ENCODE measurements at regions not wholly inside any gene's neighbourhood (a gene's known extent, or its start where the extent isn't known, plus 50 kb on each side); places are given as distances from the start of the nearest gene placed in this dataset.

DNA sequence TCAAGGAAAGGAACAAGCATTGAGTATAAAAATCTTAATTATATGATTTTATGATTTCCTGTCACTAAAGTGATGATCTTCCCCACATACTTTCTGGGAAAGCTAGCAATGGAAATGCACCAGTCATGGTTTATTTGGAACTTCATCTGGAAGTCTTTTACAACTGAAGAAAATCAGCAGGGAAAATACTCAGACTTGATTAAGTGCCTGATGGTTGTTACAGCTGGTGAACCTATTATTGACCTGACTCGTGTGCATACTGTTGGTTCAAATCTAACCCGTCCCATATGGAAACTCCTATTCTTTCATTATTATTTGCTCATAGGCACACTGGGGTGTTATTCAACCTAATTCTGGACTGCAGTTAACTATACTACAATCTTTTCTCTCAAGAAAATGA, 701.8 kb upstream of the CCDC54 start:
- Histone ChIP-seq H3K36me3 (ENCODE audit: insufficient read depth, low read length) (no peaks in the 10 kb centered on the region), H3K9ac (ENCODE audit: low read depth, low read length) (no peak overlapping the region), H3K27ac (ENCODE audit: low read depth, low read length) (no peak overlapping the region), H3K27me3 (ENCODE audit: insufficient read depth, low read length) (no peaks in the 10 kb centered on the region), H3K4me1 (ENCODE audit: insufficient read depth, low read length) (peaks cover 3% of the 10 kb centered on the region; the same call in 1 of the 2 replicates), H3K4me3 (ENCODE audit: low read length) (no peak overlapping the region), H3K9me3 (ENCODE audit: insufficient read depth, low read depth, low read length) (no peaks in the 10 kb centered on the region)
- 96% methylated on average over 2 of the region's 2 CpGs for WGBS

DNA sequence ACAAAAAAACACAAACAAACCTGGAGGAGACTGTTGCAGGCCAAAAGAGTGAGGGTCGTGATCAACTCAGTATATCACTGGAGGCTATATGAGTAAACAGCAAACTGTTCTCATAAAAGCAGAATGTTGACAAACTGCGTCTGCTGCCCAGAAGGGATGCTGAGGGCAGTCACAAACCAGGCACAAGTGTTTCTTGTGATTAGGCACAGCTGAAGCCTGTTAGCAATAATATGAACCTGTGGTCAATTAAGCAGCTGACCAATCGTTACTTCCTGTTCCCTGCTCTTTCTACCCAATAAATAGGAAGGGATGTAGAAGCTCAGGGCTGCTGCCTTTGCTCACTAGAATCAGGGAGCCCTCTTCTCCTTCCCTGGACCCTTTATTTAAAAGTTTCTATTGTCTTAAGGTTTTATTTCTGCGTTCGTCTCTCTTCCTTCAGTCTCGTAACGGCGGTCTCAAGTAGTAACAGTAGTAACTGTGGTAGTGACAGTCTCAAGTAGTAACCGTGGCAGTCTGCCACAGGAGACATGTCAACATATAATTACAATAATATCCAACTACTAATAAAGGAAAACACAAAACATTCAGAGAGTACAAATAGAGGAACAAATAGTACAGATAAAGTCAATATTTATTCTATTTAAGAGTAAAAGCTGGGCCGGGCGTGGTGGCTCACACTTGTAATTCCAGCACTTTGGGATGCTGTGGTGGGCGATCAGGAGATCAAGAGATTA, 698.4 kb upstream of the CCDC54 start:
- H3K4me3 ChIP-seq (ENCODE audit: low read length): no peak overlapping the region
- H3K4me1 ChIP-seq (ENCODE audit: insufficient read depth, low read length): peaks cover 3% of the 10 kb centered on the region; the same call in 1 of the 2 replicates
- H3K27ac ChIP-seq (ENCODE audit: low read depth, low read length): no peak overlapping the region
- H3K36me3 ChIP-seq (ENCODE audit: insufficient read depth, low read length): no peaks in the 10 kb centered on the region
- H3K27me3 ChIP-seq (ENCODE audit: insufficient read depth, low read length): no peaks in the 10 kb centered on the region
- no peaks in the 10 kb centered on the region for H3K9me3 ChIP-seq (ENCODE audit: insufficient read depth, low read depth, low read length)
- no peak overlapping the region for H3K9ac ChIP-seq (ENCODE audit: low read depth, low read length)
- WGBS: 97% methylated on average over 11 of the region's 12 CpGs

GRCh38 chr3:106683953-106684620, 693.2 kb upstream of the CCDC54 start:
- H3K4me3 ChIP-seq (ENCODE audit: low read length): no peak overlapping the region
- H3K36me3 ChIP-seq (ENCODE audit: insufficient read depth, low read length): no peaks in the 10 kb centered on the region
- H3K27ac ChIP-seq (ENCODE audit: low read depth, low read length): no peak overlapping the region
- H3K27me3 ChIP-seq (ENCODE audit: insufficient read depth, low read length): no peaks in the 10 kb centered on the region
- no peaks in the 10 kb centered on the region for H3K4me1 ChIP-seq (ENCODE audit: insufficient read depth, low read length)
- H3K9ac ChIP-seq (ENCODE audit: low read depth, low read length): no peak overlapping the region
- no peaks in the 10 kb centered on the region for H3K9me3 ChIP-seq (ENCODE audit: insufficient read depth, low read depth, low read length)

DNA sequence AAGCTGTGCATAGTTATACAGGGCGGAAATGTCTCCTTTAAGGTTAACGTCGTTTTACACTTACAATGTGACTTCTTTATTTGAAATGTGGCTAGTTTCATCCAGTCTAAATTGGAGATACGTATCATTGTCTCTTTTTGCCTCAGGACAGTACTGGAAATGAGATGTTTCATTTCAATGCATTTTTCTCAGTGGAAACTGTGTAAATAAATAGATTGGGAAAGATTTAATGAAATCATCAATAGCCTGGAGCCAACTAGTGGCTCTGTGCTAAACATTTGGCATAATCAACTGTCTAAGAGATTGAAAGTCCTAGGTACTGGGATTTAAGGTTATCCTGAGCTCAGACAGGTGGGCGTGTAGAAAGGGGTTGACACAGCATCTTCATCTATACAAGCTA, 691.5 kb upstream of the CCDC54 start:
- no peaks in the 10 kb centered on the region for H3K9me3 ChIP-seq (ENCODE audit: insufficient read depth, low read depth, low read length)
- H3K4me3 ChIP-seq (ENCODE audit: low read length): no peak overlapping the region
- H3K27me3 ChIP-seq (ENCODE audit: insufficient read depth, low read length): no peaks in the 10 kb centered on the region
- no peak overlapping the region for H3K27ac ChIP-seq (ENCODE audit: low read depth, low read length)
- no peaks in the 10 kb centered on the region for H3K36me3 ChIP-seq (ENCODE audit: insufficient read depth, low read length)
- H3K9ac ChIP-seq (ENCODE audit: low read depth, low read length): no peak overlapping the region
- no peaks in the 10 kb centered on the region for H3K4me1 ChIP-seq (ENCODE audit: insufficient read depth, low read length)
- WGBS: 91% methylated on average over 5 of the region's 5 CpGs

GRCh38 chr3:106687905-106688304, 689.3 kb upstream of the CCDC54 start:
- no peak overlapping the region for H3K27ac ChIP-seq (ENCODE audit: low read depth, low read length)
- no peaks in the 10 kb centered on the region for H3K36me3 ChIP-seq (ENCODE audit: insufficient read depth, low read length)
- no peaks in the 10 kb centered on the region for H3K9me3 ChIP-seq (ENCODE audit: insufficient read depth, low read depth, low read length)
- no peak overlapping the region for H3K9ac ChIP-seq (ENCODE audit: low read depth, low read length)
- no peaks in the 10 kb centered on the region; the same call in 1 of the 2 replicates for H3K4me1 ChIP-seq (ENCODE audit: insufficient read depth, low read length)
- no peaks in the 10 kb centered on the region for H3K27me3 ChIP-seq (ENCODE audit: insufficient read depth, low read length)
- H3K4me3 ChIP-seq (ENCODE audit: low read length): no peak overlapping the region
- 100% methylated on average over 1 of the region's 3 CpGs for WGBS

DNA sequence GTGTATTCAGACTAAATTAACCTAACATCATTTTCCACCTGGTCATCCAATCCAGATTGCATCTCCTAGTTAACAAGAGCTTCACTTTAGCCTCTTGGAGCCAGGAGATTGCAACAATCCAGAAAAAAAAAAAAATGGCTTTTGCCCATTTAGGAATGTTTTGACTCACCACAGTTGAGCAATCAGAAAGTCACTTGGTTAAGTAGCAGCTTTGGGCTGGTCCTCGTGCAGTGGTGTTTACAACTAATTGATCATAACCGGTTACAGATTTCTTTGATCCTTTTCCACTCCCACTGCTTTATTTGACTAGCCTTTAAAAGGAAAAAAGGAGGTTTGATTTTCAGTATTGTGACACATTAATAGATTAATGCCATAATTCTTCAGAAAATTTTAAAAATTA, 688.8 kb upstream of the CCDC54 start:
- H3K9ac ChIP-seq (ENCODE audit: low read depth, low read length): no peak overlapping the region
- no peaks in the 10 kb centered on the region for H3K9me3 ChIP-seq (ENCODE audit: insufficient read depth, low read depth, low read length)
- H3K27ac ChIP-seq (ENCODE audit: low read depth, low read length): no peak overlapping the region
- no peak overlapping the region for H3K4me3 ChIP-seq (ENCODE audit: low read length)
- H3K4me1 ChIP-seq (ENCODE audit: insufficient read depth, low read length): no peaks in the 10 kb centered on the region; the same call in 1 of the 2 replicates
- WGBS: 94% methylated on average over 2 of the region's 2 CpGs
- H3K36me3 ChIP-seq (ENCODE audit: insufficient read depth, low read length): no peaks in the 10 kb centered on the region
- H3K27me3 ChIP-seq (ENCODE audit: insufficient read depth, low read length): no peaks in the 10 kb centered on the region

- H3K4me3 ChIP-seq (ENCODE audit: low read length): no peak overlapping the region
- H3K27ac ChIP-seq (ENCODE audit: low read depth, low read length): no peak overlapping the region
- no peaks in the 10 kb centered on the region for H3K9me3 ChIP-seq (ENCODE audit: insufficient read depth, low read depth, low read length)
- WGBS: 89% methylated on average over 4 of the region's 4 CpGs
- no peaks in the 10 kb centered on the region for H3K36me3 ChIP-seq (ENCODE audit: insufficient read depth, low read length)
- H3K4me1 ChIP-seq (ENCODE audit: insufficient read depth, low read length): no peaks in the 10 kb centered on the region; the same call in 1 of the 2 replicates
- H3K9ac ChIP-seq (ENCODE audit: low read depth, low read length): no peak overlapping the region
- no peaks in the 10 kb centered on the region for H3K27me3 ChIP-seq (ENCODE audit: insufficient read depth, low read length)
Measured at GRCh38 chr3:106691476-106691875, 685.8 kb upstream of the CCDC54 start.

DNA sequence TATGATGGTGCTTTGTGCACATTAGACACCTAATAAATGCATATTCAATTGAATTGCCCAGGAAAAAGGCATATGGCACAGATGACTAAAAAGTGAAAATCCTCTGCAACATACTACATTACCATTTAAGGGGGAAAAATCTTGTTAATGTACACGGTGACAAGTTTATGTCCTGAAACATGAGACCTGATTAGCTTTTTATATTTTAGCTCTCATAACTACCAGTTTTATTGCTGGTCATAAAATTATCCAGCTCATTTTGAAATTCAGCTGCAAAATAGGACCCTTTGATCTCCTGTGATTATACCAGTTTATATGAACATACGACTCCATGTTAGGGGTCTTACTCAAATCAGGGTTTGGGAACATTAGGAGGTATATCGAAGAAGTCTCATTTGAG, 684.6 kb upstream of the CCDC54 start:
- Histone ChIP-seq H3K27me3 (ENCODE audit: insufficient read depth, low read length) (no peaks in the 10 kb centered on the region), H3K9me3 (ENCODE audit: insufficient read depth, low read depth, low read length) (no peaks in the 10 kb centered on the region), H3K9ac (ENCODE audit: low read depth, low read length) (no peak overlapping the region), H3K36me3 (ENCODE audit: insufficient read depth, low read length) (no peaks in the 10 kb centered on the region), H3K27ac (ENCODE audit: low read depth, low read length) (no peak overlapping the region), H3K4me1 (ENCODE audit: insufficient read depth, low read length) (no peaks in the 10 kb centered on the region; the same call in 1 of the 2 replicates), H3K4me3 (ENCODE audit: low read length) (no peak overlapping the region)
- WGBS: 95% methylated on average over 3 of the region's 3 CpGs

GRCh38 chr3:106699122-106699521, 678.1 kb upstream of the CCDC54 start:
- Histone ChIP-seq H3K27me3 (ENCODE audit: insufficient read depth, low read length) (no peaks in the 10 kb centered on the region), H3K4me3 (ENCODE audit: low read length) (no peak overlapping the region), H3K9me3 (ENCODE audit: insufficient read depth, low read depth, low read length) (no peaks in the 10 kb centered on the region), H3K9ac (ENCODE audit: low read depth, low read length) (no peak overlapping the region), H3K4me1 (ENCODE audit: insufficient read depth, low read length) (peaks cover 7% of the 10 kb centered on the region; the same call in 1 of the 2 replicates), H3K36me3 (ENCODE audit: insufficient read depth, low read length) (no peaks in the 10 kb centered on the region), H3K27ac (ENCODE audit: low read depth, low read length) (no peak overlapping the region)
- WGBS: 93% methylated on average over 5 of the region's 5 CpGs

- Histone ChIP-seq H3K4me3 (ENCODE audit: low read length) (no peak overlapping the region), H3K9me3 (ENCODE audit: insufficient read depth, low read depth, low read length) (no peaks in the 10 kb centered on the region), H3K4me1 (ENCODE audit: insufficient read depth, low read length) (peaks cover 7% of the 10 kb centered on the region; the same call in 1 of the 2 replicates), H3K27ac (ENCODE audit: low read depth, low read length) (no peak overlapping the region), H3K36me3 (ENCODE audit: insufficient read depth, low read length) (no peaks in the 10 kb centered on the region), H3K9ac (ENCODE audit: low read depth, low read length) (no peak overlapping the region), H3K27me3 (ENCODE audit: insufficient read depth, low read length) (no peaks in the 10 kb centered on the region)
- WGBS: 100% methylated on average over 1 of the region's 1 CpG
Measured at GRCh38 chr3:106700981-106701380, 676.3 kb upstream of the CCDC54 start.

GRCh38 chr3:106703524-106703923, 673.7 kb upstream of the CCDC54 start:
- 94% methylated on average over 2 of the region's 2 CpGs for WGBS
- H3K27me3 ChIP-seq (ENCODE audit: insufficient read depth, low read length): no peaks in the 10 kb centered on the region
- no peak overlapping the region for H3K4me3 ChIP-seq (ENCODE audit: low read length)
- H3K36me3 ChIP-seq (ENCODE audit: insufficient read depth, low read length): no peaks in the 10 kb centered on the region
- no peak overlapping the region for H3K27ac ChIP-seq (ENCODE audit: low read depth, low read length)
- peaks cover 7% of the 10 kb centered on the region; the same call in 1 of the 2 replicates for H3K4me1 ChIP-seq (ENCODE audit: insufficient read depth, low read length)
- H3K9me3 ChIP-seq (ENCODE audit: insufficient read depth, low read depth, low read length): no peaks in the 10 kb centered on the region
- no peak overlapping the region for H3K9ac ChIP-seq (ENCODE audit: low read depth, low read length)

Measured in HUES64 (cell line).